ENCODE measurements at regions not wholly inside any gene's neighbourhood (a gene's known extent, or its start where the extent isn't known, plus 50 kb on each side); places are given as distances from the start of the nearest gene placed in this dataset.

DNA sequence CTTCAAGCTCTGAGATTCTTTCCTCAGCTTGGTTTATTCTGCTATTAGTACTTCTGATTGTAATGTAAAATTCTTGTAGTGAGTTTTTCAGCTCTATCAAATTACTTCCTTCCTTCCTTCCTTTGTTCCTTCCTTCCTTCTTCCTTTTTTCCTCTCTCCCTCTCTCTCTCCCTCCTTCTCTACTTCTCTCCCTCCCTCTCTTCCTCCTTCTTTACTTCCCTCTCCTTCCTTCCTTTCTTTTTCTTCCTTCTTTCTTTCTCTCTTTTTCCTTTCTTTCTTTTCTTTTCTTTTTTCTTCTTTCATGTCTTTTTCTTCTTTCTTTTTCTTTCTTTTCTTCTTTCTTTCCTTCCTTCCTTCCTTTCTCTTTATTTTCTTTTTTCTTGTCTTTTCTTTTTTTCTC lies 565.2 kb upstream of the STXBP6 start:
- TF ChIP-seq, protein P1, sequence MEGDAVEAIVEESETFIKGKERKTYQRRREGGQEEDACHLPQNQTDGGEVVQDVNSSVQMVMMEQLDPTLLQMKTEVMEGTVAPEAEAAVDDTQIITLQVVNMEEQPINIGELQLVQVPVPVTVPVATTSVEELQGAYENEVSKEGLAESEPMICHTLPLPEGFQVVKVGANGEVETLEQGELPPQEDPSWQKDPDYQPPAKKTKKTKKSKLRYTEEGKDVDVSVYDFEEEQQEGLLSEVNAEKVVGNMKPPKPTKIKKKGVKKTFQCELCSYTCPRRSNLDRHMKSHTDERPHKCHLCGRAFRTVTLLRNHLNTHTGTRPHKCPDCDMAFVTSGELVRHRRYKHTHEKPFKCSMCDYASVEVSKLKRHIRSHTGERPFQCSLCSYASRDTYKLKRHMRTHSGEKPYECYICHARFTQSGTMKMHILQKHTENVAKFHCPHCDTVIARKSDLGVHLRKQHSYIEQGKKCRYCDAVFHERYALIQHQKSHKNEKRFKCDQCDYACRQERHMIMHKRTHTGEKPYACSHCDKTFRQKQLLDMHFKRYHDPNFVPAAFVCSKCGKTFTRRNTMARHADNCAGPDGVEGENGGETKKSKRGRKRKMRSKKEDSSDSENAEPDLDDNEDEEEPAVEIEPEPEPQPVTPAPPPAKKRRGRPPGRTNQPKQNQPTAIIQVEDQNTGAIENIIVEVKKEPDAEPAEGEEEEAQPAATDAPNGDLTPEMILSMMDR (IDR thresholded peaks at IDR 0.05; ENCODE audit: insufficient read depth, low read length, poor library complexity, severe bottlenecking): no peak
- no peak for TF ChIP-seq EZH2phosphoT487 (conservative IDR thresholded peaks at IDR 0.05; ENCODE audit: low read length)
